WTC11 (cell line): ENCODE measurements at regions not wholly inside any gene's neighbourhood (a gene's known extent, or its start where the extent isn't known, plus 50 kb on each side); places are given as distances from the start of the nearest gene placed in this dataset.

Experiments used
- ATAC-seq: fragments of 200-7000 bp; cut with Tn5 transposase; 2 replicates; pipeline ENCODE4 v1.10.0; 2021; ENCODE audit warnings: mild to moderate bottlenecking, moderate library complexity
- CTCF ChIA-PET: fragments of 300-600 bp; sonication (Branson Sonifier 250); formaldehyde crosslinking; loops from one replicate; lab custom pipeline; 2021; ENCODE audit warnings: antibody characterized with exemption; lab: Charles Lee
- POLR2A ChIA-PET: fragments of 350-600 bp; sonication (Branson Sonifier 250); formaldehyde crosslinking; loops from one replicate; lab custom pipeline; 2021; ENCODE audit warnings: antibody characterized with exemption; lab: Charles Lee
- DNase-seq: peaks from one replicate; pipeline ENCODE4 v3.0.0; 2021; ENCODE audit warnings: low spot score
- H3K27ac Mint-ChIP-seq: 2 replicates; pipeline ENCODE4 v1.8.0; 2021; ENCODE audit warnings: mixed read lengths
- H3K27me3 Mint-ChIP-seq: 2 replicates; pipeline ENCODE4 v1.8.0; 2021; ENCODE audit warnings: low read depth, mild to moderate bottlenecking, moderate library complexity, mixed read lengths
- H3K36me3 Mint-ChIP-seq: 2 replicates; pipeline ENCODE4 v1.8.0; 2021; ENCODE audit warnings: mixed read lengths
- H3K4me1 Mint-ChIP-seq: 2 replicates; pipeline ENCODE4 v1.8.0; 2022; ENCODE audit warnings: mixed read lengths
- H3K4me3 Mint-ChIP-seq: 2 replicates; pipeline ENCODE4 v1.8.0; 2021; ENCODE audit warnings: mild to moderate bottlenecking, moderate library complexity, mixed read lengths
- H3K9me3 Mint-ChIP-seq: 2 replicates; pipeline ENCODE4 v1.8.0; 2021; ENCODE audit warnings: mixed read lengths
- EMX1 ChIP-seq: fragments of 250-450 bp; sonication (Bioruptor Pico); IDR thresholded peaks from 2 replicates; pipeline ENCODE4 v1.8.0; 2021; ENCODE audit warnings: mild to moderate bottlenecking
- GTF2I ChIP-seq: fragments of 250-450 bp; sonication (Bioruptor Pico); conservative IDR thresholded peaks from 2 replicates; pipeline ENCODE4 v1.4.0; 2021; ENCODE audit warnings: mild to moderate bottlenecking
- HMGA2 ChIP-seq: fragments of 250-450 bp; sonication (Bioruptor Pico); IDR thresholded peaks from 2 replicates; pipeline ENCODE4 v1.4.0; 2021; ENCODE audit warnings: mild to moderate bottlenecking, moderate library complexity
- KAT7 ChIP-seq: sonication (generic); formaldehyde crosslinking; IDR thresholded peaks from 2 replicates; pipeline ENCODE4 v1.8.1; 2023; ENCODE audit warnings: missing genetic modification reagents, mild to moderate bottlenecking, borderline replicate concordance
- NR3C1 ChIP-seq: sonication (generic); formaldehyde crosslinking; conservative IDR thresholded peaks from 2 replicates; pipeline ENCODE4 v1.8.1; 2023; ENCODE audit warnings: low read depth, mild to moderate bottlenecking, missing genetic modification reagents
- RELA ChIP-seq: sonication (generic); formaldehyde crosslinking; IDR thresholded peaks from 2 replicates; pipeline ENCODE4 v1.8.1; 2022; ENCODE audit warnings: missing genetic modification reagents, mild to moderate bottlenecking, borderline replicate concordance
- SP1 ChIP-seq: sonication (generic); formaldehyde crosslinking; conservative IDR thresholded peaks from 2 replicates; pipeline ENCODE4 v1.8.1; 2022; ENCODE audit warnings: missing genetic modification reagents
- TCF7 ChIP-seq: sonication (generic); formaldehyde crosslinking; IDR thresholded peaks from 2 replicates; pipeline ENCODE4 v1.8.0; 2022; ENCODE audit warnings: mild to moderate bottlenecking, low read depth, missing genetic modification reagents, moderate library complexity
- TP53 ChIP-seq: sonication (generic); formaldehyde crosslinking; IDR thresholded peaks from 2 replicates; pipeline ENCODE4 v1.8.1; 2023; ENCODE audit warnings: mild to moderate bottlenecking, missing genetic modification reagents
- ZNF423 ChIP-seq: fragments of 250-450 bp; sonication (Bioruptor Pico); IDR thresholded peaks from 2 replicates; pipeline ENCODE4 v2.1.2; 2022; ENCODE audit warnings: mild to moderate bottlenecking, moderate library complexity
- TF ChIP-seq, protein P1 (sequence below): fragments of 250-450 bp; sonication (Bioruptor Pico); IDR thresholded peaks from 2 replicates; pipeline ENCODE4 v1.9.0; 2021; ENCODE audit warnings: mild to moderate bottlenecking, borderline replicate concordance
- TF ChIP-seq, protein P2 (sequence below): fragments of 200-600 bp; IDR thresholded peaks from 2 replicates; pipeline ENCODE4 v1.8.0; 2022; ENCODE audit warnings: antibody characterized with exemption
- TF ChIP-seq, protein P3 (sequence below): fragments of 250-450 bp; sonication (Bioruptor Pico); IDR thresholded peaks from 2 replicates; pipeline ENCODE4 v1.9.0; 2021; ENCODE audit warnings: mild to moderate bottlenecking
- TF ChIP-seq, protein P4 (sequence below): sonication (generic); formaldehyde crosslinking; IDR thresholded peaks from 2 replicates; pipeline ENCODE4 v1.8.0; 2022; ENCODE audit warnings: missing genetic modification reagents
- TF ChIP-seq, protein P5 (sequence below): sonication (generic); formaldehyde crosslinking; IDR thresholded peaks from 2 replicates; pipeline ENCODE4 v1.8.1; 2023; ENCODE audit warnings: mild to moderate bottlenecking, missing genetic modification reagents, moderate library complexity

DNA sequence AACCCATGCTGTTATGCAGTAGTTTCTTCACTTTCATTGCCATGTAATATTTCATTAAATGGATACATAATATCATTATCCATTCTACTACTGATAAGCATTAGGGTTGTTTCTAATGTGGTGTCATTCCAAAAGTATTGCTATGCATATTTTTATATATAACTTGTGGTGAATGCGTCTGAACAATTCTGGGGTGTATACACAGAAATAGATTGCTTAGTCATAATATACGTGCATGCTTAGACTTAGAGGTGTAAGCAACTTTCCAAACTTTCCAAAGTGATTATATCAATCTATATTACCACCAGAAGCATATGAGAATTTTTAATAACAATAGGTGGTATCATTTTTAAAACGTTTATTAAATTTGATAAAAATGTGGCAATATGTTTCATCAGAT, 540.9 kb downstream of the DSC3 start:
- no peaks in the 10 kb centered on the region for H3K36me3 Mint-ChIP-seq
- no peak for ATAC-seq
- H3K27ac Mint-ChIP-seq = no peak overlapping the region
- CTCF ChIA-PET = no interaction called here
- H3K9me3 Mint-ChIP-seq = no peaks in the 10 kb centered on the region
- no peak overlapping the region for H3K4me3 Mint-ChIP-seq
- no peaks in the 10 kb centered on the region for H3K4me1 Mint-ChIP-seq
- no peaks in the 10 kb centered on the region for H3K27me3 Mint-ChIP-seq
- DNase-seq = no peak
- TF ChIP-seq KAT7 (CRISPR knock-in tag) = no peak
- TF ChIP-seq HMGA2 = no peak
- no peak for TF ChIP-seq RELA
- TF ChIP-seq, protein P1, sequence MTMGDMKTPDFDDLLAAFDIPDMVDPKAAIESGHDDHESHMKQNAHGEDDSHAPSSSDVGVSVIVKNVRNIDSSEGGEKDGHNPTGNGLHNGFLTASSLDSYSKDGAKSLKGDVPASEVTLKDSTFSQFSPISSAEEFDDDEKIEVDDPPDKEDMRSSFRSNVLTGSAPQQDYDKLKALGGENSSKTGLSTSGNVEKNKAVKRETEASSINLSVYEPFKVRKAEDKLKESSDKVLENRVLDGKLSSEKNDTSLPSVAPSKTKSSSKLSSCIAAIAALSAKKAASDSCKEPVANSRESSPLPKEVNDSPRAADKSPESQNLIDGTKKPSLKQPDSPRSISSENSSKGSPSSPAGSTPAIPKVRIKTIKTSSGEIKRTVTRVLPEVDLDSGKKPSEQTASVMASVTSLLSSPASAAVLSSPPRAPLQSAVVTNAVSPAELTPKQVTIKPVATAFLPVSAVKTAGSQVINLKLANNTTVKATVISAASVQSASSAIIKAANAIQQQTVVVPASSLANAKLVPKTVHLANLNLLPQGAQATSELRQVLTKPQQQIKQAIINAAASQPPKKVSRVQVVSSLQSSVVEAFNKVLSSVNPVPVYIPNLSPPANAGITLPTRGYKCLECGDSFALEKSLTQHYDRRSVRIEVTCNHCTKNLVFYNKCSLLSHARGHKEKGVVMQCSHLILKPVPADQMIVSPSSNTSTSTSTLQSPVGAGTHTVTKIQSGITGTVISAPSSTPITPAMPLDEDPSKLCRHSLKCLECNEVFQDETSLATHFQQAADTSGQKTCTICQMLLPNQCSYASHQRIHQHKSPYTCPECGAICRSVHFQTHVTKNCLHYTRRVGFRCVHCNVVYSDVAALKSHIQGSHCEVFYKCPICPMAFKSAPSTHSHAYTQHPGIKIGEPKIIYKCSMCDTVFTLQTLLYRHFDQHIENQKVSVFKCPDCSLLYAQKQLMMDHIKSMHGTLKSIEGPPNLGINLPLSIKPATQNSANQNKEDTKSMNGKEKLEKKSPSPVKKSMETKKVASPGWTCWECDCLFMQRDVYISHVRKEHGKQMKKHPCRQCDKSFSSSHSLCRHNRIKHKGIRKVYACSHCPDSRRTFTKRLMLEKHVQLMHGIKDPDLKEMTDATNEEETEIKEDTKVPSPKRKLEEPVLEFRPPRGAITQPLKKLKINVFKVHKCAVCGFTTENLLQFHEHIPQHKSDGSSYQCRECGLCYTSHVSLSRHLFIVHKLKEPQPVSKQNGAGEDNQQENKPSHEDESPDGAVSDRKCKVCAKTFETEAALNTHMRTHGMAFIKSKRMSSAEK = no peak
- no peak for TF ChIP-seq SP1 (CRISPR knock-in tag)
- TF ChIP-seq, protein P2, sequence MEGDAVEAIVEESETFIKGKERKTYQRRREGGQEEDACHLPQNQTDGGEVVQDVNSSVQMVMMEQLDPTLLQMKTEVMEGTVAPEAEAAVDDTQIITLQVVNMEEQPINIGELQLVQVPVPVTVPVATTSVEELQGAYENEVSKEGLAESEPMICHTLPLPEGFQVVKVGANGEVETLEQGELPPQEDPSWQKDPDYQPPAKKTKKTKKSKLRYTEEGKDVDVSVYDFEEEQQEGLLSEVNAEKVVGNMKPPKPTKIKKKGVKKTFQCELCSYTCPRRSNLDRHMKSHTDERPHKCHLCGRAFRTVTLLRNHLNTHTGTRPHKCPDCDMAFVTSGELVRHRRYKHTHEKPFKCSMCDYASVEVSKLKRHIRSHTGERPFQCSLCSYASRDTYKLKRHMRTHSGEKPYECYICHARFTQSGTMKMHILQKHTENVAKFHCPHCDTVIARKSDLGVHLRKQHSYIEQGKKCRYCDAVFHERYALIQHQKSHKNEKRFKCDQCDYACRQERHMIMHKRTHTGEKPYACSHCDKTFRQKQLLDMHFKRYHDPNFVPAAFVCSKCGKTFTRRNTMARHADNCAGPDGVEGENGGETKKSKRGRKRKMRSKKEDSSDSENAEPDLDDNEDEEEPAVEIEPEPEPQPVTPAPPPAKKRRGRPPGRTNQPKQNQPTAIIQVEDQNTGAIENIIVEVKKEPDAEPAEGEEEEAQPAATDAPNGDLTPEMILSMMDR = no peak
- TF ChIP-seq, protein P3, sequence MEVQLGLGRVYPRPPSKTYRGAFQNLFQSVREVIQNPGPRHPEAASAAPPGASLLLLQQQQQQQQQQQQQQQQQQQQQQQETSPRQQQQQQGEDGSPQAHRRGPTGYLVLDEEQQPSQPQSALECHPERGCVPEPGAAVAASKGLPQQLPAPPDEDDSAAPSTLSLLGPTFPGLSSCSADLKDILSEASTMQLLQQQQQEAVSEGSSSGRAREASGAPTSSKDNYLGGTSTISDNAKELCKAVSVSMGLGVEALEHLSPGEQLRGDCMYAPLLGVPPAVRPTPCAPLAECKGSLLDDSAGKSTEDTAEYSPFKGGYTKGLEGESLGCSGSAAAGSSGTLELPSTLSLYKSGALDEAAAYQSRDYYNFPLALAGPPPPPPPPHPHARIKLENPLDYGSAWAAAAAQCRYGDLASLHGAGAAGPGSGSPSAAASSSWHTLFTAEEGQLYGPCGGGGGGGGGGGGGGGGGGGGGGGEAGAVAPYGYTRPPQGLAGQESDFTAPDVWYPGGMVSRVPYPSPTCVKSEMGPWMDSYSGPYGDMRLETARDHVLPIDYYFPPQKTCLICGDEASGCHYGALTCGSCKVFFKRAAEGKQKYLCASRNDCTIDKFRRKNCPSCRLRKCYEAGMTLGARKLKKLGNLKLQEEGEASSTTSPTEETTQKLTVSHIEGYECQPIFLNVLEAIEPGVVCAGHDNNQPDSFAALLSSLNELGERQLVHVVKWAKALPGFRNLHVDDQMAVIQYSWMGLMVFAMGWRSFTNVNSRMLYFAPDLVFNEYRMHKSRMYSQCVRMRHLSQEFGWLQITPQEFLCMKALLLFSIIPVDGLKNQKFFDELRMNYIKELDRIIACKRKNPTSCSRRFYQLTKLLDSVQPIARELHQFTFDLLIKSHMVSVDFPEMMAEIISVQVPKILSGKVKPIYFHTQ (CRISPR knock-in tag) = no peak
- TF ChIP-seq, protein P4, sequence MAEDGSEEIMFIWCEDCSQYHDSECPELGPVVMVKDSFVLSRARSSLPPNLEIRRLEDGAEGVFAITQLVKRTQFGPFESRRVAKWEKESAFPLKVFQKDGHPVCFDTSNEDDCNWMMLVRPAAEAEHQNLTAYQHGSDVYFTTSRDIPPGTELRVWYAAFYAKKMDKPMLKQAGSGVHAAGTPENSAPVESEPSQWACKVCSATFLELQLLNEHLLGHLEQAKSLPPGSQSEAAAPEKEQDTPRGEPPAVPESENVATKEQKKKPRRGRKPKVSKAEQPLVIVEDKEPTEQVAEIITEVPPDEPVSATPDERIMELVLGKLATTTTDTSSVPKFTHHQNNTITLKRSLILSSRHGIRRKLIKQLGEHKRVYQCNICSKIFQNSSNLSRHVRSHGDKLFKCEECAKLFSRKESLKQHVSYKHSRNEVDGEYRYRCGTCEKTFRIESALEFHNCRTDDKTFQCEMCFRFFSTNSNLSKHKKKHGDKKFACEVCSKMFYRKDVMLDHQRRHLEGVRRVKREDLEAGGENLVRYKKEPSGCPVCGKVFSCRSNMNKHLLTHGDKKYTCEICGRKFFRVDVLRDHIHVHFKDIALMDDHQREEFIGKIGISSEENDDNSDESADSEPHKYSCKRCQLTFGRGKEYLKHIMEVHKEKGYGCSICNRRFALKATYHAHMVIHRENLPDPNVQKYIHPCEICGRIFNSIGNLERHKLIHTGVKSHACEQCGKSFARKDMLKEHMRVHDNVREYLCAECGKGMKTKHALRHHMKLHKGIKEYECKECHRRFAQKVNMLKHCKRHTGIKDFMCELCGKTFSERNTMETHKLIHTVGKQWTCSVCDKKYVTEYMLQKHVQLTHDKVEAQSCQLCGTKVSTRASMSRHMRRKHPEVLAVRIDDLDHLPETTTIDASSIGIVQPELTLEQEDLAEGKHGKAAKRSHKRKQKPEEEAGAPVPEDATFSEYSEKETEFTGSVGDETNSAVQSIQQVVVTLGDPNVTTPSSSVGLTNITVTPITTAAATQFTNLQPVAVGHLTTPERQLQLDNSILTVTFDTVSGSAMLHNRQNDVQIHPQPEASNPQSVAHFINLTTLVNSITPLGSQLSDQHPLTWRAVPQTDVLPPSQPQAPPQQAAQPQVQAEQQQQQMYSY (CRISPR knock-in tag) = no peak
- no peak for TF ChIP-seq ZNF423
- TF ChIP-seq TP53 (CRISPR knock-in tag) = no peak
- TF ChIP-seq, protein P5, sequence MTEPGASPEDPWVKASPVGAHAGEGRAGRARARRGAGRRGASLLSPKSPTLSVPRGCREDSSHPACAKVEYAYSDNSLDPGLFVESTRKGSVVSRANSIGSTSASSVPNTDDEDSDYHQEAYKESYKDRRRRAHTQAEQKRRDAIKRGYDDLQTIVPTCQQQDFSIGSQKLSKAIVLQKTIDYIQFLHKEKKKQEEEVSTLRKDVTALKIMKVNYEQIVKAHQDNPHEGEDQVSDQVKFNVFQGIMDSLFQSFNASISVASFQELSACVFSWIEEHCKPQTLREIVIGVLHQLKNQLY = no peak
- no peak for TF ChIP-seq NR3C1 (CRISPR knock-in tag)
- no peak for TF ChIP-seq GTF2I (CRISPR knock-in tag)
- TF ChIP-seq TCF7 = no peak
- TF ChIP-seq EMX1 (CRISPR knock-in tag) = no peak
- POLR2A ChIA-PET = no interaction called here
